NB4 (cell line): ENCODE measurements at regions not wholly inside any gene's neighbourhood (a gene's known extent, or its start where the extent isn't known, plus 50 kb on each side); places are given as distances from the start of the nearest gene placed in this dataset.

Experiments
- CTCF ChIP-seq: IDR thresholded peaks from one replicate; pipeline ENCODE4 v1.5.1; 2012; ENCODE audit warnings: low read depth, low read length
- MYC ChIP-seq: IDR thresholded peaks from 2 replicates; pipeline ENCODE4 v1.6.1; 2011; ENCODE audit warnings: low read depth, low read length

GRCh38 chr5:125126050-125126449 is 379.6 kb upstream of the ZNF608 start:
- TF ChIP-seq CTCF (no peak), MYC (no peak)
